NCI-H128 (cell line): ENCODE measurements at regions not wholly inside any gene's neighbourhood (a gene's known extent, or its start where the extent isn't known, plus 50 kb on each side); places are given as distances from the start of the nearest gene placed in this dataset.
A peak's percentile ranks its signal among the peaks of the same experiment; 100 is the strongest.

Experiments
- DNase-seq: peaks from one replicate; lab custom pipeline; 2025; ENCODE audit not compliant: unreplicated experiment; lab: John Stamatoyannopoulos, UW

DNA sequence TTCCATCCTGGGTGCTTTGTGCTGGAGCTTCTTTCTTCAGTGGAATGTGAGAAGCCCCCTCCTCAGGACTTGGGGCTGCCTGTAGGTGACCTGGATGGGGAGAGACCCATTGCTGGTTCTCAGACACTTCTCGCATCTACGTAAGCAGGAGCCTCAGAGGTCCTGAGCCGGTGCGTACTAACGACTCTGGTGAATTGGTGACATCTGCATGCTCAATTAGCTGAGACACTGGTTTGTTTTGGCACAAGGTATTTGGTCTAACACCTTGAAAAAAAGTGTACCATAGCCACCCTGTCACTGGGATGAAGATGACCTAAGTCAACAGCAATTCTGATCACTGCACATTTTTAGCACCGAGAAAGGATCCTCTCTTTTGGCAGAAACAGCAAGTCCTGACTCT, 57.7 kb downstream of the LRRC30 start:
- no peak for DNase-seq

DNA sequence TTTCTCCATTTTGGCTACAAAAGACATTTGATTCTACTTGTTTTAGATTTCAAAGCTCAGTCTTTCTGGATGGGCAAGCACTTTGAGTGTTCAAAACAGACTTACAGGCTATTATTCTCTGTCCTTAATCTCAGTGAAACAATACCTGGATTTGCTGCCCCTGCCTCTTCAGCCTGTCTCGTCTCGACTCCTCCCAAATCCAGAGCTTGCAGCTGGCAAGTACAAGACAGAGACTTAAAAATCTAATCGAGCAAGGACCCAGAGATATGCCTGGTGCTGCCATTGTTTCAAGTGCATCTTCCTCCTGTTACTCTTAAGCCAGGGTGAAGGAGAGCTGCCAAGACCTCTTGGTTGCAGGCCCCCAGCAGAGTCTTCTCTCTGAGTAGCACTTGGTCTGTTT, 59.2 kb downstream of the LRRC30 start:
- no peak for DNase-seq

DNA sequence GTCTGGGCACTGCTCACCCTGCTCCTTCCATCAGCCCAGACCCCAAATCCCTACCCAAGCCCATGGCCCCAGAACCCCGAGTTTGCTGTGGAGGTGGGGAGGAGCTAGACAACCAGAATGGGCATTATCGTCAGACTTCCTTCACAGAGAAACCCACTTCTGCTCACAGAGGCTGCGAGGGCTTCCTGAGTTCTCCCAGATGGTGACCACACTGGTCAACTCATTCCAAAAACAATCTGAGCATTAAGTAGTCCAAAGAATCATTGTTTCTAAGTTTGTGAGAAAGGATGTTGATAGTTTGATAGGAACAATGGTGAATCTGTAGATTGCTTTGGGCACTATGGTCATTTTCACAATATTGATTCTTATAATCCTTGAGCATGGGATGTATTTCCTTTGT, 60.2 kb downstream of the LRRC30 start:
- DNase-seq = no peak

DNA sequence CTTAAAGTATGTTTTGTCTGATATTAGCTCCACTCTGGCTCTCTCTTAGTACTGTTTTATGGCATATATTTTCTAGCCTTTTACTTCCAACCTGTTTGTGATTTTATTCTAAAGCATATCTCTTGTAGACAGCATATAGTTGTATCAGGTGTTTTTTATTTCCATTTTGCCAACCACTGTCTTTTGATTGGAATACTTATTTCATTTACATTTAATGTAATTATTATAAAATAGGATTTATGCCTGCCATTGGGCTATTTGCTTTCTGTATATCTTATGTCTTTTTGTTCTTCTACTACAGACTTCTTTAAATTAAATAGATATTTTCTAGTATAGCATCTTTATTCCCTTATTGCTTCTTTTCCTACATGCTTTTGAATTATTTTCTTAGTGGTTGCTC, 67.3 kb downstream of the LRRC30 start:
- no peak for DNase-seq

DNA sequence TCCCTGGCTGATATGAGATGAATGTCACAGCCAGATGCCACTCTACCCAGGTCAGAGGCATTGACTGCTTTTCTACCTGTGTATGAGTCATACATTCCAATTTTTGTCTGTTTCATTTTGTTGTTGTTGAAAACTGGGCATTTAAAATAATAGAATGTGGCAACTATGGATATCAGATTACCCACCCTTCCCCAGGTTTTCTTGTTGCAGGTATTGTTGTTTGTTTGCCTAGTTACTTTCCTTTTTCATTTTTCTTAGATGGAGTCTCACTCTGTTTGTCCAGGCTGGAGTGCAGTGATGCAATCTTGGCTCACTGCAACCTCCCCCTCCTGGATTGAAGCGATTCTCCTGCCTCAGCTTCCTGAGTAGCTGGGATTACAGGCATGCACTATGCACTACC, 70.2 kb downstream of the LRRC30 start:
- no peak for DNase-seq

DNA sequence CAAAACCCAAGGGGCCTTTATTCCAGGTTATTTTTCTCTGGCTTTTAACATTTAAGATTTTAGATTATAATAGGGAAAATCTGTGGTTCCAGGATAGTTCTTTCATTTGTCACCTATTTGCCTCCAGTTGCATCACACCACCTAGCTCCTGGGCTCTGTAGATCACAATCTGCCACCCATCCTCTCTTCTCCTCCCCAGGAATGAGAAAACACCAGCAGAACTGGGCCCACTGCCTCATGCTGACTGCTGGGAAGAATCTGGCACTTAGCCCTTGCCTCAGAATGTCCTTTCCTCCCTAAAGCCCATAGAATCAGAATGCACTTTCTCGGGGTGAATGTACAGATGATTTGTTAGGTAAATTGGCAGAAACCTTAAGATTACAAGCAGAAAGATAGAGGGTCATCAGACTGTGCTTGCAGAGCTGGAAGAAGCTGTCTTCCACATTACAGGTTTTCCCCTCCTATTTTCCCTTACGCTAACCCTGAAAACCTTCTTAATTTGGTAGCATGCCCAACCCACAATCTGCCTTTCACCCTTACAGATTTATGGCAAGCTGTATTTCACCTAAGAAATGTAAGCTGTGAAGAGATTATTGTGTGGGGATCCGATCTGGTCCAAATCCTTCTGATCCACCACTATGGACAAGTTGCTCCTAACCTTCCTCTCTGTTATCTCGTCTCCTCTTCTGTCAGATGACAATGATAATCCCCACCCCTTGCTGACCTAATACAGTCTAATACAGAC, 72.6 kb downstream of the LRRC30 start:
- DNase-seq = no peak

DNA sequence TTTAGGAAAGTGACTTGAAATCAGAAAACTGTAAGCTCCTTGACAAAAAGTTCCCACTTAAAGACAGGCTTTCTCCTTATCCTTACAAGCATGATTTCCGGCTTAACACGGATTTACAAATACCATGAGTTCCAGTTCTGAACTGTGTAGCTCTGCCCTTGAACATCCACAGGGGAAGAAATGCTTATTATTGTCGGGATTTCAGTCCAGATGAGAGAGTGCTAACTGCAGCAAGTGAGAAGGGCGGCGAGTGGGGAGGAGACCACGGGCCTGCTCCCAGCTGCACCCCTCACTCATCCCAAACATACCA, 73.1 kb downstream of the LRRC30 start:
- no peak for DNase-seq

DNA sequence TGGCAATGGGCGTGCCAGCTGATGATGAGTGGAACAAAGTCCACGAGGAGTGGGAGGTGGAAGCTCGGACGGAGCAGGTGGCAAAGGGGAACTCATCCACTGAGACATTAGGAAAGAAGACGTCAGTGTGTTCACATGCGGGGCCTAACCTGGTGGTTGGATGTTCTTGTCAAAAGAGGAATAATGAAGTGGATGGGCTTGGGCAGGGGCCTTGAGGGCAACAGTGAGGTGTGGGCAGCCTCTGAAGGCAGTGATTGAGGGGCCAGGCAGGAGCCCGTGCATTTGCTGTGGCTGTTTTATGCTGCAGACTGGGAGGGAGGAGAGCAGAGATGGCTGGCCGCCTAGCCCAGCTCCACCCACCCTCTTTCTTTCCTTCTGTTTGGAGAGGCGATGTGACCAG, 74.5 kb downstream of the LRRC30 start:
- no peak for DNase-seq

DNA sequence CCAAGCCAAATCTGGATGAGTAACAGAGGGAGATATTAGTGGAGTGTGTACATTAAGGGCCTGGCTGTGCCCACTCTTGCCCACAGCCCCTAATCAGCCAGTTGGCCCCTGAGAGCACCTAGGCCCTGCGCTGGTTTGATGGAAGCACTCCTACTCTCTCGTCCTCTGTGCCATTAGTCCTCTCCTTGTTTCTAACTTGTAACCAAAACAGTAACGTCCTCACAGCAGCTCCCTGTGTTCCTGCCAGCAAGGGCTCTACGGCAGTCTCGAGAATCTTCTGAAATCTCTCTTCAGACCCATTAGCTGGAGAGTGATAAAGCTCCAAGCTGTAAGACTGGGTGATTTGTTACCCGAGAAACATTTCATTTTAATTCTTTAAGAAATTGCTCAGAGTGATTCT, 76.1 kb downstream of the LRRC30 start:
- no peak for DNase-seq

DNA sequence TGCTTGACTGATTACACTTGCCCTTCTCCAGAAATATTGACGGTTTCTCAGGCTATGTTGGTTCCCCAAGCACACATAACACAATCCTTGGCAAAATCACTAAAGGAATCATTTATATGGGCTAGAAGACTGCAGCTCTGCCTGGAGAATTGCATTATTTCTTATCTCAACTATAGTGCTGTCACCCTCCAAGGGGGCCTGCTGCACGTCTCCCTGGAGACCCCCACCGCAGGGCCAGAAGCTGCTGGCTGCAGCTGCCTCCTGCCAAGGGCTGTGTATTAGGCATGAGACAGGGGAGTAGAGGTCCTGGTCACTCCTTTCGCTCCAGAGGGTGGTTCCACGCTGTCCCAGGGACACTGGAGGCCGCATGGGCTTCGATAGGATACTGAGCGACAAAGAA, 76.6 kb downstream of the LRRC30 start:
- DNase-seq = no peak

DNA sequence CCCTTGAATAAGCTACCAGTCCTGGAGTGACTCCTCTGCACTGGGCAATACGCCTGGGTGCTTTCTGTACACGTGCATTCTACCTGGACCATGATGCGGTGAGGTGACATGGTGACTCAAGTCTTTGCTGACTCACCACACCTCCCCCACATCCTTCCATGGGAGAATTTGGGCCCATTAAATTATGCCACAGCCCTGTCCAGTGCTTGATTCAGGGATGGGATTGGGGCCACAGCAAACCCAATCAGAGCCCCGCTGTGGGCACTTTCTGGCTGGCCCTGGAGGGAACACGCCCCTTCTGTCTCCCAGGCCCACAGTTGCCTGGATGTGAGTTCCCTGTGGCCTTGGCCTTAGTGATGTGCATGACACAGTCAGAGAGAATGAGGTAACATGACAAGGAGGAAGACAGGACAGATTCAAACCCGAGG, 86.9 kb downstream of the LRRC30 start:
- DNase-seq = no peak

DNA sequence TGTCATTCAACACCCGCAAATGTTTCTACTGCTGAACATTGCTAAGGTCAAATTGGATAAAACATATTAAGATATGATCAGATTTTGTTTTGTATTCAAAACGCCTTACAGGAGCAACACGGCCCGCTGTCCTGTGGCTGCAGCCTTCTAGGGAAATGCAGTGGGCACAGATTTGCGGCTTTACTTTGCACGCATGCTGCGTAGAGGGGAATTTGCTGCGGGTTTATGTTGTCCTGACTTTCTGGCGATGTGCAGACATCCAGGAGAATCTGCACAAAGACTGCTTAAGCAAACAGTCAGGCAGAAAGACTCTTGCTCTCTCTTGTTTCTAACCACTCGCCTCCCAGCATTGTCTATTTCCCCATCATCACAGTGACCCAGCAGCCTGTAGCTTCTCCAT, 88.3 kb downstream of the LRRC30 start:
- DNase-seq = no peak

DNA sequence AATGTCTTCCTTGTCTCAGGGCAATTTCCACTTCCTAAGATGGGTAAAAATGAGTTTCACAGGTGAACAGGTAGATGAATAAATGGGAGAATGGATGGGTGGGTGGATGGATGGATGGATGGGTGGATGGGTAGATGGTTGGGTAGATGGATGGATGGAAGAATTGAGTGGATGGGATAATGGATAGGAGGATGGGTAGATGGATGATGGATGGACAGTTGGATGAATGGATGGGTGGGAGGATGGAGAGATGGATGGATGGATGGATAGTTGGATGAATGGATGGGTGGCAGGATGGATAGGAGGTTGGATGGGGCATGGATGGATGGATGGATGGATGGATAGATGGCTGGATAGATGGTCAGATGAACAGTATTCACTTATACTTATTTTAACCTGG, 90.9 kb downstream of the LRRC30 start:
- DNase-seq = no peak

DNA sequence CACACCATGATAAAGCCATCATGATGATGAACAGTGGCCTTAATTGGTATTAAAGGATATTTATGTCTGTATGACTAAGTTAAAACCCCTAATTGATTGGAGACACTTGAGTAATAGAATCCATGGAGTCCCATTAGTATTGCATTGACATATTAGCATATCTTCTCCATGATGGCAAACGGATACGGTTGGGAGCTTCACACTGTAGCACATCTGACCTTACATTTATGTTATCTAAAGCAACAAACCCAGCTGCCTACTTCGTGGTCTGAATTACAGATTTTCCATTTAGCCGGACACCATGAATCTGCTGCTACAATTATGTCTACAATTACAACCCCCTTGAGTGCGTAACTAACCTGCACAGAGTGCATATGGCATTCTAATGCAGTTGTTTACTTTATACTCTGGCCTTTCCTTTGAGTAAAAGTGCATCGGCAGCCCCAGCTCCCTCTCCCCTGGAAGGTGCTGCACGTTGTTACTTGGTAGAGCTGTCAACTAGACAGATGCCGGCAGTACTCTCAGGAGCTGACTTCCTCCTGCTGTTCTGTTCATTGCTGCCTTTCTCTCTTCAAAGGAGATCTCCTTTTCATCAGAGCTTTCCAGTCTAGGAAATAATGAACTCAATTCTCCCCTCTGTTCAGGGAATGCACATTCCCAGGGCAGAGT, 92.1 kb downstream of the LRRC30 start:
- peak; percentile 35 for DNase-seq

DNA sequence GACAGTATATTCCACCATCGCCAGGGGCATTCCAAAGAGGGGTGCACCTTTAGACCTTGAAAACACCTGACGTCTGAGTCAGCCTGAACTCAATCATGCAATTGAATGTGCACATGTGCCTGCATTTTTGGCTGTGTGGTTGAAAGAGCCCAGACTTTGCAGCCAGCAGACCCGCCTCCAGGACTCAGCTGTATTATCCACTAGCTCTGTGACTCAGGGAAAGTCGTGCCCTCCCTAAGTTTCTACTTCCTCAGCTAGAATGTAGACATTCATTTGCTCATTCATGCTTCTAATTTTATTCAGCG, 94.2 kb downstream of the LRRC30 start:
- DNase-seq = no peak

DNA sequence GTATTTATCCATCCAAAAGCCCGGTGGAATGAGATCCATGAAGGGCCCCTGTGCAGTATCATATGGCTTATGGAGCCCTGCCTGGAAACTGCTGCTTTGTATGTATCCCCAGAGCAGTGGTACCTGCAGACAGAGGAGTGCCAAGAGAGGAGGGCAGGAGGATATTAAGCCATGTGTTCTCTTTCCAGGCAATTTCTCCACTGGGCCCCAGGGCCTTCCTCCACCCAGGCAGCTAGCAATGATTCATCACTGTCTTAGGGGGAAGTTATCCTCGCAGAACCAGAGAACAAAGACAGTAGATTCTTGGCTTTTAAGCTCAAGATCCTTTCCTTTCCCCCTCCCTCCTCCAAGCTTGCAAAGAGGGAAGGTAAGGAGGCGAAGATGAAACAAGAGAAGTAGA, 98.1 kb downstream of the LRRC30 start:
- no peak for DNase-seq

DNA sequence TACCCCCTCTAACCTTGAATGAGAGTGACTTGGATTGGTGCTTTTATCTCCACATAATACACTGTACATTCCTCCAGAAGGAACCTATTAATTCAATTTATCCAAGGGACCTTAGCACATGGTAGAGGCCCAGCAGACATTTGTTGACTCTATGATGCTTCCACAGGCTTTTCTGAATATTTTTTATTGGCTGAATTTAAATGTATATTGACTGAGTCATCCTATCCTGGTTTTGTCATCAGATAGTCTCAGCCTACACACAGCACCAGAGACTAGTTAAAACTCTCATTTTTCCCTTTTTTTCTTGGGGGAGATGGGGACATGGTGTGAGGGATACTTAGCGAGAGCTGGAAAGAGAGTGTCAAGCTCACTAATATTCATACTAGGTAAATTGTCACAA, 101.6 kb downstream of the LRRC30 start:
- no peak for DNase-seq

DNA sequence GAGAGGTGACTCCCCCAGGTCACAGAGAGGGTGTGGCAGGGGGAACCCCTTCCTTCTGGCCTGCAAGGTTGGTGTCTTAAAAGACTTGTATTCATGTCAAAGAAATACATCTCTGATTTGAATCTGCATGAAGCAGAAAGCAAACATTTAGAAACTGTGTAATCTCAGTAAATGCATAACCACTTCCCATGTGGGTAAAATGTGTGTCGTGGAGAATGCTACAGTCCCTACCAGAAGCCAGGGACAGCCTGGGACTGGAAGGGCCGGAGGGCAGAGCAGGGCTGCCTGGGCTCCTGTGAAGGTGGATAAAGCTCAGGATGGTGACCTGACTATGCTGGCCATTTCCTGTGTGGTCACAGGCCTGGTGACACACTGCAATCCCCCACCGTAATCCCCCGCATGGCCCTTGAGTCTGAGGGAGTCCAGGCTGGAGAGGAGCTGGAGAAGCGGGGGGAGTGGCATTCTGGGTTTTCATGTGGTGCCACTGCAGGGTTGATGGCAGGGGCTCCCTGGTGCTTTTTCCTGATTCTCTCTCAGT, 102.2 kb downstream of the LRRC30 start:
- no peak for DNase-seq

DNA sequence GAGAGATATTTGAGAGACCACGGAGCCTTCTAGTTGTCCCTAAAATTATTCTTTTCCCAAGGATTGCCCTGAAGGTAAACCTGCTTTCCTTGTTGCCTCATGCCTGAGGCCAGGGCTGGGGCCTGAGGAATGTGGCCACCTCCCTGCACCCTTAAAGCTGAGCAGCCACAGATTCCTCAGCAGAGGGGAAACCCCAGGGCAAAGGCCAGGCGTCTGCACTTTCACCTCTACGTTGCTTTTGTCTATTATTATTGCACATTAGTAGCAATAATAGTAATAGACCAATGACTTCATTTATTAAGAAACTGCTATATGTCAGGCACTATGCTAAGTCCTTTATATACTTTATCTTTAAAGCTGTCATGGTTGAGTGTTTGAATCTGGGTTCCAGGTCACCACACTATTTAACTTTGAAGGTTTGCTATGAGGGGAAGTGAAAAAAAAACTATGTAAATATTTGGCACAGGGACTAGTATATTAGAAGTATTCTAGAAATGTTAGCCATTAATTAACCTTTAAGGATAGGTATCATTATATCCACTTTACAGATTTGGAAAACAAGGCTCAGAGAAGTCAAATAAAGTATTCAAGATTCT, 104.2 kb downstream of the LRRC30 start:
- DNase-seq = no peak

DNA sequence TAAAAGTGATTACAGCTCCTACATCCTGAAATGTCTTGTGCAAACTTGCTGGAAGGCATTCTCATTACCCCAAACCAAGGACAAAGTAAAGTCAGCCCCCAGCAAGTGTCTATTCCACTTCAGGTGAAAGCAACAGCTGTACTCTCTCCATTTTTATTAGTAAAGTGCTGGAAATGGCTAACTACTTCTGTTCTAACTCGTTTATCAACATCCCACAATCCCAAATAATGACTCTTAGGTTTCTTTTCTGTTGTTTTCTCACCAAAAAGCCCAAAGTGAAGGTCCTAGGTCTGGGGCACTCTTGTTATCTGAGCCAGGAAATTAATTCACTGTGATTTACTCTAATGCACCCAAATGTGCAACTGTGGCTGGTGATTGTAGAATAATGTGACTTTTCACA, 105.7 kb downstream of the LRRC30 start:
- DNase-seq = no peak

DNA sequence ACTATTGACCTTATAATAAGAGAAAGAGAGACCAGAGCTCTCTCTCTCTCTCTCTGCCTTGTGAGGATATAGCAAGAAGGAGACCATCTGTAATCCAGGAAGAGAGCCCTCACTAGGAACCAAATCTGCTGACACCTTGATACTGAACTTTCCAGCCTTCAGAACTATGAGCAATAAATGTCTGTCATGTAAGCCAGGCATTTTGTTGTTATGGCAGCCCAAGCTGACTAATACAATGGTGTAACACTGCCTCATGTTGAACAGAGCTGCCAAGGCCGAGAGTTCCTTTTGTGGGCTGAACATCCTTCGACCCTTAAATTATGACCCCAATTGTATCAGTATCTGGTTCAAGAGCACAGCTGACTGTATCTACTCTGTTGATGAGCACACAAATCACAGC, 108.0 kb downstream of the LRRC30 start:
- DNase-seq = no peak

DNA sequence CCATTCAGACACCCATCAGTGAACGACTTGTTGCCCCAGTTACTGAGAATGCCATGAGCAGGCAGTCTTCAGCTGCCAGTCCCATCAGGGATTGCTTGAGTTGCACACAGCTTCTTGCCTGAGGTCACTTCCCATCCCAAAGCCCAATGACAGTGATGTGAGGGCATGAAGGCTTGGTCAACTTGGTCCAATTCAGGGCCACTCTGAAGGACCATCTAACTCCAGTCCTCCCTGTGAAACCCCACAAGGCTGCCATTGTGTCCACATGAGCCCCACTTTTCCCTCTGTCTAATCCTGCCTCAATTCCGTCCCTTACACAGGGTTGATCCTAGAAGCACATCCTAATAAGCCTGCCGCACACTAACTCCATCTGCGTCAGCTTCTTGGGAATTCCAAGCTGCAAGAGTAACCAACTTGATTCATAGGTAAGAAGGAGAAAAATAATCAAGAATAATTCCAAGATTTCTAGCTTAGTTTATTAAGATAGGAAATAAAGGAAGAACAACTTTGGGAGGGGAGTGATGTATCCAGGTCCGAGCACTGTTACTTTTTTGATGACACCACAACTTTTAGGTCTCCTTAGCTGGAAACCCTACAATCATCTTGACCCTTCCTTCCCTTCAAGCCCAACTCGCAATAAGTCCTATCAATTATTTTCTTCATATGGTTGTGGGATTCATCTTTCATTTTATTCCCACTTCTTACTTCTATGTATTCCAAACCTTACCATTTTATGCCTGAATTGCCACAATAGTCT, 110.9 kb downstream of the LRRC30 start:
- no peak for DNase-seq
